ENCODE measurements at regions not wholly inside any gene's neighbourhood (a gene's known extent, or its start where the extent isn't known, plus 50 kb on each side); places are given as distances from the start of the nearest gene placed in this dataset.

DNA sequence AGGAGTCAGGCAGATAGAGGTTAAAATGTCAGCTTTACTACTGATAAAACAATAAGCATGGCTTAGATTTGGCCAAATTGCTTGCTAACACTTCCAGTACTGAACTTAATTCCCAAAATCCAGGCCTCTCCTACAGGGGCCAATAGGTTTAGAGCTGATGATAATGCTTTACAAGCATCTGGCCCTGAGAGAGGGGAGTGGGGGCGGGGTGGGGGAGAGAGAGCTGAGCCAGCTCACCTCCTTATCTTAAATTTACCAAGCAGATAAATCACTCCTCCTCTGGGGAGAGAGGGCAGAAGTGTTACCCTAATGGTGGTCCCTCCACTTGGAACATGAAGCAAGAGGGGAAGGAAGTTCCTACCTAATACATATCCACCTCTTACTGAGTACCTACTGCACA is 182.2 kb upstream of the CRY1 start:
- H3K36me3 ChIP-seq (ENCODE audit: insufficient read depth, low read length): no peaks in the 10 kb centered on the region
- H3K4me3 ChIP-seq (ENCODE audit: low read depth, low read length, poor library complexity, severe bottlenecking): no peak overlapping the region
- H3K27ac ChIP-seq (ENCODE audit: low read depth, low read length, poor library complexity, severe bottlenecking): no peak overlapping the region
- H2AFZ ChIP-seq (ENCODE audit: low read length): no peak overlapping the region
- DNase-seq (ENCODE audit: low spot score): no peak
- no peak overlapping the region for H3K4me2 ChIP-seq (ENCODE audit: low read length)
- ChIA-PET CTCF (ENCODE audit: unreplicated experiment) (no interaction called here), POLR2A (no interaction called here)
- H3K4me1 ChIP-seq (ENCODE audit: insufficient read depth, low read length, poor library complexity, severe bottlenecking): no peaks in the 10 kb centered on the region
- BruUV-seq (replicated peaks): no TSS peak
- intact Hi-C loops (cut with micrococcal nuclease; ENCODE audit: unreplicated experiment): no loop called here
- H3K9me2 ChIP-seq (ENCODE audit: insufficient read depth, low read length): no peaks in the 10 kb centered on the region
- no peaks in the 10 kb centered on the region for H3K9me3 ChIP-seq (ENCODE audit: low read length)
- no peaks in the 10 kb centered on the region for H3K79me2 ChIP-seq (ENCODE audit: insufficient read depth, low read depth, low read length)
- H4K20me1 ChIP-seq (ENCODE audit: insufficient read depth, low read length): no peaks in the 10 kb centered on the region
- no peak for TF ChIP-seq CTCF (conservative IDR thresholded peaks at IDR 0.05; ENCODE audit: low read length)
- no peak for TF ChIP-seq EZH2phosphoT487 (IDR thresholded peaks at IDR 0.05; ENCODE audit: borderline replicate concordance, low read depth, low read length)

DNA sequence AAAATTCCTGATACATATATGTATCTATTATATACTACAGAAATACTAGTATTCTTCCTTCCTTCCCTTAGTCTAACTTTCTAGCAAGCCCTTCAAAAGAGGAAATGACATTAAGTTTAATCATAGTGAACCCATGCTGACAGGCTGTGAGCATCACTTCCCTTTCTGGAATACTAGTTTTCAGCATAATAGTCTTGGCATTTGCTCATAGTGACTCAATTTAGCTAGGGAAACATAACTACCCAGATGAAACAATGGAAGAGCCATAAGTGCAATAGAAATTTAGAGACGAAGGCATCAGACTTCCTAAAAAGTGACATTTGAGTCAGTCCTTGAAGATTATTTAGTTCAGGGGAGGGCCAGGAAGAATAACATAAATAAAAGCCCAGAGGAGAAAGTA is 184.5 kb upstream of the CRY1 start:
- CTCF ChIA-PET (ENCODE audit: unreplicated experiment): no interaction called here
- H3K4me1 ChIP-seq (ENCODE audit: insufficient read depth, low read length, poor library complexity, severe bottlenecking): no peaks in the 10 kb centered on the region
- intact Hi-C loops (cut with micrococcal nuclease; ENCODE audit: unreplicated experiment): no loop called here
- no peak for DNase-seq (ENCODE audit: low spot score)
- TF ChIP-seq EZH2phosphoT487 (IDR thresholded peaks at IDR 0.05; ENCODE audit: borderline replicate concordance, low read depth, low read length): no peak
- no peak for TF ChIP-seq CTCF (conservative IDR thresholded peaks at IDR 0.05; ENCODE audit: low read length)
- no peaks in the 10 kb centered on the region for H3K9me3 ChIP-seq (ENCODE audit: low read length)
- H4K20me1 ChIP-seq (ENCODE audit: insufficient read depth, low read length): no peaks in the 10 kb centered on the region
- H3K79me2 ChIP-seq (ENCODE audit: insufficient read depth, low read depth, low read length): no peaks in the 10 kb centered on the region
- no TSS peak for BruUV-seq (replicated peaks)
- no peak overlapping the region for H3K4me2 ChIP-seq (ENCODE audit: low read length)
- H3K36me3 ChIP-seq (ENCODE audit: insufficient read depth, low read length): no peaks in the 10 kb centered on the region
- H3K27ac ChIP-seq (ENCODE audit: low read depth, low read length, poor library complexity, severe bottlenecking): no peak overlapping the region
- POLR2A ChIA-PET: no interaction called here
- H3K4me3 ChIP-seq (ENCODE audit: low read depth, low read length, poor library complexity, severe bottlenecking): no peak overlapping the region
- H2AFZ ChIP-seq (ENCODE audit: low read length): no peak overlapping the region
- H3K9me2 ChIP-seq (ENCODE audit: insufficient read depth, low read length): no peaks in the 10 kb centered on the region

DNA sequence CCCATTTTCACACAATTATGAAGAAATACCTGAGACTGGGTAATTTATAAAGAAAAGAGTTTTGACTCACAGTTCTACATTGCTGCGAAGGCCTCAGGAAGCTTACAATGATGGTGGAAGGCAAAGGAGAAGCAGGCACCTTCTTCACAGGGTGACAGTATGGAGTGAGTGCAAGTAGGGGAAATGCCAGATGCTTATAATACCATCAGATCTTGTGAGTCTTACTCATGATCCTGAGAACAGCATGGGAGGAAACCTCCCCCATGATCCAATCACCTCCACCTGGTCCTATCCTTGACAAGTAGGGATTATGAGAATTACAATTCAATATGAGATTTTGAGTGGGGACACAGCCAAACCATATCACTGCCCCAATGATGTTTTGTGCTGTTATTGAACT is 189.3 kb upstream of the CRY1 start:
- Histone ChIP-seq H2AFZ (ENCODE audit: low read length) (no peak overlapping the region), H3K4me3 (ENCODE audit: low read depth, low read length, poor library complexity, severe bottlenecking) (no peak overlapping the region), H3K36me3 (ENCODE audit: insufficient read depth, low read length) (no peaks in the 10 kb centered on the region), H3K27ac (ENCODE audit: low read depth, low read length, poor library complexity, severe bottlenecking) (no peak overlapping the region), H3K9me3 (ENCODE audit: low read length) (no peaks in the 10 kb centered on the region), H3K4me1 (ENCODE audit: insufficient read depth, low read length, poor library complexity, severe bottlenecking) (no peaks in the 10 kb centered on the region), H3K9me2 (ENCODE audit: insufficient read depth, low read length) (no peaks in the 10 kb centered on the region), H4K20me1 (ENCODE audit: insufficient read depth, low read length) (no peaks in the 10 kb centered on the region), H3K79me2 (ENCODE audit: insufficient read depth, low read depth, low read length) (no peaks in the 10 kb centered on the region), H3K4me2 (ENCODE audit: low read length) (no peak overlapping the region)
- no TSS peak for BruUV-seq (replicated peaks)
- POLR2A ChIA-PET: no interaction called here
- intact Hi-C loops (cut with micrococcal nuclease; ENCODE audit: unreplicated experiment): no loop called here
- no peak for TF ChIP-seq EZH2phosphoT487 (IDR thresholded peaks at IDR 0.05; ENCODE audit: borderline replicate concordance, low read depth, low read length)
- TF ChIP-seq CTCF (conservative IDR thresholded peaks at IDR 0.05; ENCODE audit: low read length): no peak
- DNase-seq (ENCODE audit: low spot score): no peak
- CTCF ChIA-PET (ENCODE audit: unreplicated experiment): no interaction called here
